ENCODE measurements at regions not wholly inside any gene's neighbourhood (a gene's known extent, or its start where the extent isn't known, plus 50 kb on each side); places are given as distances from the start of the nearest gene placed in this dataset.

DNA sequence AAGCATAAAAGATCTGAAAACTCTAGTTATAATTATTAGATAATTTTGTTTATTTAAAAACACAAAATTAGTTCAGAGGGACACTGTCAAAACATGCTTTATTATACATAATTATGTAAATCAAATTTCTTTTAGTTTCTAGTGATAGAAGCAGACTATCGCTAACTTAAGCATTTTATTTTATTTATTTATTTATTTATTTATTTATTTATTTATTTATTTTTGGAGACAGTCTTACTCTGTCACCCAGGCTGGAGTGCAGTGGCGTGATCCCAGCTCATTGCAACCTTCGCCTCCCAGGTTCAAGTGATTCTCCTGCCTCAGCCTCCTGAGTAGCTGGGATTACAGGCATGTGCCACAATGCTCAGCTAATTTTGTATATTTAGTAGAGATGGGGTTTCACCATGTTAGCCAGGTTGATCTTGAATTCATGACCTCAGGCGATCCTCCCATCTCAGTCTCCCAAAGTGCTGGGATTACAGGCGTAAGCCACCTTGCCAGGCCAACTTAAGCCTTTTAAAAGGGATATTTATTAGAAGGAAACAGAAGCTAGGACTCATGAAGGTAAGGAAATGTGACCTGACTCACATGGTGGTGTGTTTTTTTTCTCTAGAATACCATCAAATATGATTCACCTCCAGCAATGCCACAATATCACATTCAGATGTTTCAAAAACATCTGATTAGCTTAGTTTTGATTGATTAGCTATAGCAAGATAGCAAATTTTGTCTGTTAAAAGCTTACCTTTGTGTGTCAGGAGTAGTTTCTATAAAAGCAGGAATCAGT is 1357.4 kb upstream of the ADGRL4 start:
- Histone ChIP-seq H3K27me3 (ENCODE audit: insufficient read depth, poor library complexity, severe bottlenecking) (no peaks in the 10 kb centered on the region), H3K27ac (replicated peaks) (no peak overlapping the region), H3K4me3 (replicated peaks; ENCODE audit: insufficient read depth, low read length) (no peak overlapping the region)
- TF ChIP-seq, protein P1, sequence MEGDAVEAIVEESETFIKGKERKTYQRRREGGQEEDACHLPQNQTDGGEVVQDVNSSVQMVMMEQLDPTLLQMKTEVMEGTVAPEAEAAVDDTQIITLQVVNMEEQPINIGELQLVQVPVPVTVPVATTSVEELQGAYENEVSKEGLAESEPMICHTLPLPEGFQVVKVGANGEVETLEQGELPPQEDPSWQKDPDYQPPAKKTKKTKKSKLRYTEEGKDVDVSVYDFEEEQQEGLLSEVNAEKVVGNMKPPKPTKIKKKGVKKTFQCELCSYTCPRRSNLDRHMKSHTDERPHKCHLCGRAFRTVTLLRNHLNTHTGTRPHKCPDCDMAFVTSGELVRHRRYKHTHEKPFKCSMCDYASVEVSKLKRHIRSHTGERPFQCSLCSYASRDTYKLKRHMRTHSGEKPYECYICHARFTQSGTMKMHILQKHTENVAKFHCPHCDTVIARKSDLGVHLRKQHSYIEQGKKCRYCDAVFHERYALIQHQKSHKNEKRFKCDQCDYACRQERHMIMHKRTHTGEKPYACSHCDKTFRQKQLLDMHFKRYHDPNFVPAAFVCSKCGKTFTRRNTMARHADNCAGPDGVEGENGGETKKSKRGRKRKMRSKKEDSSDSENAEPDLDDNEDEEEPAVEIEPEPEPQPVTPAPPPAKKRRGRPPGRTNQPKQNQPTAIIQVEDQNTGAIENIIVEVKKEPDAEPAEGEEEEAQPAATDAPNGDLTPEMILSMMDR (IDR thresholded peaks at IDR 0.05; ENCODE audit: insufficient read depth, low read length) = no peak
- no peak for DNase-seq (ENCODE audit: low read depth in 1 of 2, low spot score in 1 of 2)

- H3K4me3 ChIP-seq (replicated peaks; ENCODE audit: insufficient read depth, low read length) = no peak overlapping the region
Measured at GRCh38 chr1:80359666-80360065, 1353.1 kb upstream of the ADGRL4 start.

DNA sequence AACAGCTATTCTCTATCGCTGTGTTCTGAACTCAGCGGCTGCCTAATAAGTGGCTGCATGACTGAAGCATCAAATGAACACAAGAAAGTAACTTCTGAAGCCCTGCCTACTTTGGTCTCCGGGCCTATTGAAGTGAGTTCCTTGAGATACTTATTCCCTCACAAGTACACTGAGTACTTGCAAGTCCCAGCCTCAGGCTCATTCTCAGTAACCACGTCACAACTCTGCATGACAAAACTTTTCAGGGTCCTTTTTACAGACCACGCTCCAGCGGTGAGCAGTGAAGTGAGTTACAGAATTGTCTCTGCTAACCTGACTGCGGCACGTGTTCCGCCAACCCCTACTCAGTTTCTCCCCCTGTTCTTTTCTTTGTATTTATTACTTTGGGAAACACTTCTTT is 1342.7 kb upstream of the ADGRL4 start:
- no peak overlapping the region for H3K27ac ChIP-seq (replicated peaks)
- TF ChIP-seq SPI1 (IDR thresholded peaks at IDR 0.05; ENCODE audit: borderline replicate concordance, low read depth) (no peak), REST (IDR thresholded peaks at IDR 0.05; ENCODE audit: insufficient replicate concordance, low read depth) (no peak), GABPA (IDR thresholded peaks at IDR 0.05; ENCODE audit: low read depth) (no peak), POLR2AphosphoS5 (IDR thresholded peaks at IDR 0.05; ENCODE audit: low read depth) (no peak)
- TF ChIP-seq, protein P1 (IDR thresholded peaks at IDR 0.05; ENCODE audit: insufficient read depth, low read length) = no peak
- DNase-seq (ENCODE audit: low read depth in 1 of 2, low spot score in 1 of 2) = no peak
- H3K27me3 ChIP-seq (ENCODE audit: insufficient read depth, poor library complexity, severe bottlenecking) = no peaks in the 10 kb centered on the region
- H3K4me3 ChIP-seq (replicated peaks; ENCODE audit: insufficient read depth, low read length) = no peak overlapping the region

More at GRCh38 chr1:80359666-80360065, 1353.1 kb upstream of the ADGRL4 start:
- DNase-seq (ENCODE audit: low read depth in 1 of 2, low spot score in 1 of 2) = no peak
- TF ChIP-seq GABPA (IDR thresholded peaks at IDR 0.05; ENCODE audit: low read depth) = no peak
- no peak for TF ChIP-seq POLR2AphosphoS5 (IDR thresholded peaks at IDR 0.05; ENCODE audit: low read depth)
- no peak for TF ChIP-seq REST (IDR thresholded peaks at IDR 0.05; ENCODE audit: insufficient replicate concordance, low read depth)
- TF ChIP-seq, protein P1 (IDR thresholded peaks at IDR 0.05; ENCODE audit: insufficient read depth, low read length) = no peak
- no peak for TF ChIP-seq SPI1 (IDR thresholded peaks at IDR 0.05; ENCODE audit: borderline replicate concordance, low read depth)
- H3K27ac ChIP-seq (replicated peaks) = no peak overlapping the region
- H3K27me3 ChIP-seq (ENCODE audit: insufficient read depth, poor library complexity, severe bottlenecking) = no peaks in the 10 kb centered on the region

DNA sequence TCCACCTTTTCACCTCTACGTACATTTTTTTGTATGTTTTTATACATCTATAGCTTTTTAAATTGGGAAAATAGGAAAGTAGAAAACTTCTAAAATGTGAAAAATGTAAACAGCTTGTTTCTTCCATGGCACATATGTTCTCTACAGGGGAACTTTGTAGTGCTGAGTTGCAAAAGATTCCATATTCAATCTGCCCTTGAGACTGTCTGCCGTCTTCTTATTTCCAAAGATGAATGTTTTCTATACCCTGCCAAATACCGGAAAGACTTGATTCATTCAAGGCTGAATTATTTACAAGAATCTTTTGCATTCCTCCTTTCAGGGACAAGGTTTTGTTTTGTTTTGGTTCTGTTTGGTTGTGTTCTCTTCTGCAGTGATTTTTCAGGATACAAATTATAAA is 1334.5 kb upstream of the ADGRL4 start:
- no peak for DNase-seq (ENCODE audit: low read depth in 1 of 2, low spot score in 1 of 2)
- TF ChIP-seq GABPA (IDR thresholded peaks at IDR 0.05; ENCODE audit: low read depth) = no peak
- Histone ChIP-seq H3K27ac (replicated peaks) (no peak overlapping the region), H3K4me3 (replicated peaks; ENCODE audit: insufficient read depth, low read length) (no peak overlapping the region), H3K27me3 (ENCODE audit: insufficient read depth, poor library complexity, severe bottlenecking) (no peaks in the 10 kb centered on the region)
